ENCODE measurements at regions not wholly inside any gene's neighbourhood (a gene's known extent, or its start where the extent isn't known, plus 50 kb on each side); places are given as distances from the start of the nearest gene placed in this dataset.
"Not testable (repeated sequence)": the region's sequence is repeated elsewhere in the genome, so short reads cannot be mapped to it uniquely, and the experiment has no call there.

DNA sequence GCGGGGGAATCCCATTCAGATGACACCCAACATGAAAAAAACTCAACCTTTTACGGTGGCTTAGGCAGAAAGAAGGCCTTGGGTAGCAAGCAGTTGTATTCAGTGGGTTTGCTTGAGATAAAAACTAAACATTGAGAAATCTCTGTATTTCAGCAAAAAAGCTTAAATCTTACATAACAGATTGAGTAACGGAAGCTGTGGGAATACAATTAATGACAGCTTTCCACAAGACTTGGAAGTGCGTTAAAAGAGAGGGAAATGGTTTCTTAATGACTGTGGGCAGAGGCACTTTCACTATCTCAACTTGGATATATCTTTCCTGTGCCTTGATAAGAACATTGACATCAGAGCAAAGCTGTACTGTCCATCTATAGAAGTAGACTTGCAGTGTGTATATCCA lies 418.5 kb upstream of the HS3ST1 start:
- H3K4me1 ChIP-seq (ENCODE audit: control insufficient read depth, low read depth, low read length), result peaks cover 18% of the 10 kb centered on the region
- no peak overlapping the region for H3K9ac ChIP-seq (ENCODE audit: low read length)
- H3K4me3 ChIP-seq (ENCODE audit: low read length), result no peak overlapping the region
- H3K36me3 ChIP-seq (ENCODE audit: control insufficient read depth, low read depth, low read length), result no peaks in the 10 kb centered on the region
- no peaks in the 10 kb centered on the region for H3K9me3 ChIP-seq (ENCODE audit: control insufficient read depth, low read depth, low read length)
- H3K27me3 ChIP-seq (ENCODE audit: control insufficient read depth, insufficient read depth, low read length), result no peaks in the 10 kb centered on the region
- no peak overlapping the region for H3K27ac ChIP-seq (ENCODE audit: low read length)

- H3K4me3 ChIP-seq (ENCODE audit: low read length), result no peak overlapping the region
- H3K27ac ChIP-seq (ENCODE audit: low read length), result no peak overlapping the region
- H3K9ac ChIP-seq (ENCODE audit: low read length), result no peak overlapping the region
- H3K27me3 ChIP-seq (ENCODE audit: control insufficient read depth, insufficient read depth, low read length), result no peaks in the 10 kb centered on the region
- H3K9me3 ChIP-seq (ENCODE audit: control insufficient read depth, low read depth, low read length), result no peaks in the 10 kb centered on the region
- peaks cover 18% of the 10 kb centered on the region for H3K4me1 ChIP-seq (ENCODE audit: control insufficient read depth, low read depth, low read length)
- H3K36me3 ChIP-seq (ENCODE audit: control insufficient read depth, low read depth, low read length), result no peaks in the 10 kb centered on the region
These were observed 415.2 kb upstream of the HS3ST1 start for GRCh38 chr4:11843927-11844326.

GRCh38 chr4:11843340-11843739 lies 414.6 kb upstream of the HS3ST1 start:
- H3K4me3 ChIP-seq (ENCODE audit: low read length), result no peak overlapping the region
- H3K27me3 ChIP-seq (ENCODE audit: control insufficient read depth, insufficient read depth, low read length), result no peaks in the 10 kb centered on the region
- H3K4me1 ChIP-seq (ENCODE audit: control insufficient read depth, low read depth, low read length), result peaks cover 18% of the 10 kb centered on the region

GRCh38 chr4:11842620-11843263 lies 414.0 kb upstream of the HS3ST1 start:
- H3K27ac ChIP-seq (ENCODE audit: low read length), result no peak overlapping the region
- no peaks in the 10 kb centered on the region for H3K9me3 ChIP-seq (ENCODE audit: control insufficient read depth, low read depth, low read length)
- H3K9ac ChIP-seq (ENCODE audit: low read length), result no peak overlapping the region
- H3K4me1 ChIP-seq (ENCODE audit: control insufficient read depth, low read depth, low read length), result peaks cover 18% of the 10 kb centered on the region
- H3K36me3 ChIP-seq (ENCODE audit: control insufficient read depth, low read depth, low read length), result no peaks in the 10 kb centered on the region
- H3K27me3 ChIP-seq (ENCODE audit: control insufficient read depth, insufficient read depth, low read length), result no peaks in the 10 kb centered on the region
- H3K4me3 ChIP-seq (ENCODE audit: low read length), result no peak overlapping the region

More at GRCh38 chr4:11843340-11843739, 414.6 kb upstream of the HS3ST1 start:
- no peaks in the 10 kb centered on the region for H3K36me3 ChIP-seq (ENCODE audit: control insufficient read depth, low read depth, low read length)
- no peak overlapping the region for H3K9ac ChIP-seq (ENCODE audit: low read length)
- no peaks in the 10 kb centered on the region for H3K9me3 ChIP-seq (ENCODE audit: control insufficient read depth, low read depth, low read length)
- H3K27ac ChIP-seq (ENCODE audit: low read length), result no peak overlapping the region

GRCh38 chr4:11839889-11840288 lies 411.2 kb upstream of the HS3ST1 start:
- no peaks in the 10 kb centered on the region for H3K27me3 ChIP-seq (ENCODE audit: control insufficient read depth, insufficient read depth, low read length)
- H3K4me3 ChIP-seq (ENCODE audit: low read length), result no peak overlapping the region
- H3K9me3 ChIP-seq (ENCODE audit: control insufficient read depth, low read depth, low read length), result no peaks in the 10 kb centered on the region
- H3K4me1 ChIP-seq (ENCODE audit: control insufficient read depth, low read depth, low read length), result peaks cover 10% of the 10 kb centered on the region
- H3K27ac ChIP-seq (ENCODE audit: low read length), result no peak overlapping the region
- no peak overlapping the region for H3K9ac ChIP-seq (ENCODE audit: low read length)
- H3K36me3 ChIP-seq (ENCODE audit: control insufficient read depth, low read depth, low read length), result no peaks in the 10 kb centered on the region

DNA sequence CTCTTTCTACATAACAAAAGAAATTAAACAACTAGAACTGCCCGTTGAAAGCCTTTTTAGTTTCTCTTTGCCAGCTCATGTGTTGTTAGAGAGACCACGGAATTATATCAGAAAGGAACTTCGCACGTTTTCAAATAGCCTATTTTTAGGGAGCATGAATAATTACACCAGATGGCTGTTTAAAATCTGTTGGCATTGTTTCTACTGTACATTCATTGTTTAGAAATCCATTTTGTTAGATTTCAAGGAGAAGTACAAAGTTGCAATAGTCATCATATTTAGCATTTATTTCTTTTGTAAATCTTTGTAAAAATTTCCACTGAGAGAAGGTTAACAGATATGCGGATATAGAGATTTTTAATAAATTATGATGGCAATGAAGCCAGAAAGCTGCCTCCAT lies 403.0 kb upstream of the HS3ST1 start:
- no peaks in the 10 kb centered on the region for H3K9me3 ChIP-seq (ENCODE audit: control insufficient read depth, low read depth, low read length)
- no peaks in the 10 kb centered on the region for H3K36me3 ChIP-seq (ENCODE audit: control insufficient read depth, low read depth, low read length)
- H3K4me3 ChIP-seq (ENCODE audit: low read length), result no peak overlapping the region
- H3K4me1 ChIP-seq (ENCODE audit: control insufficient read depth, low read depth, low read length), result peaks cover 5% of the 10 kb centered on the region
- H3K27ac ChIP-seq (ENCODE audit: low read length), result no peak overlapping the region
- H3K27me3 ChIP-seq (ENCODE audit: control insufficient read depth, insufficient read depth, low read length), result no peaks in the 10 kb centered on the region
- no peak overlapping the region for H3K9ac ChIP-seq (ENCODE audit: low read length)

- Histone ChIP-seq H3K36me3 (ENCODE audit: control insufficient read depth, low read depth, low read length) (no peaks in the 10 kb centered on the region), H3K9me3 (ENCODE audit: control insufficient read depth, low read depth, low read length) (no peaks in the 10 kb centered on the region), H3K27ac (ENCODE audit: low read length) (no peak overlapping the region), H3K27me3 (ENCODE audit: control insufficient read depth, insufficient read depth, low read length) (no peaks in the 10 kb centered on the region), H3K4me3 (ENCODE audit: low read length) (no peak overlapping the region), H3K9ac (ENCODE audit: low read length) (no peak overlapping the region), H3K4me1 (ENCODE audit: control insufficient read depth, low read depth, low read length) (peaks cover 29% of the 10 kb centered on the region)
These were observed 395.9 kb upstream of the HS3ST1 start for GRCh38 chr4:11824566-11824965.

GRCh38 chr4:11821772-11822430 lies 393.2 kb upstream of the HS3ST1 start:
- H3K4me1 ChIP-seq (ENCODE audit: control insufficient read depth, low read depth, low read length), result peaks cover 29% of the 10 kb centered on the region
- no peaks in the 10 kb centered on the region for H3K27me3 ChIP-seq (ENCODE audit: control insufficient read depth, insufficient read depth, low read length)
- no peaks in the 10 kb centered on the region for H3K9me3 ChIP-seq (ENCODE audit: control insufficient read depth, low read depth, low read length)
- H3K27ac ChIP-seq (ENCODE audit: low read length), result peak overlapping the region; percentile 24
- no peaks in the 10 kb centered on the region for H3K36me3 ChIP-seq (ENCODE audit: control insufficient read depth, low read depth, low read length)
- H3K9ac ChIP-seq (ENCODE audit: low read length), result no peak overlapping the region
- H3K4me3 ChIP-seq (ENCODE audit: low read length), result peak overlapping the region; percentile 28

- Histone ChIP-seq H3K4me1 (ENCODE audit: control insufficient read depth, low read depth, low read length) (peaks cover 17% of the 10 kb centered on the region), H3K4me3 (ENCODE audit: low read length) (no peak overlapping the region), H3K27me3 (ENCODE audit: control insufficient read depth, insufficient read depth, low read length) (no peaks in the 10 kb centered on the region), H3K9ac (ENCODE audit: low read length) (no peak overlapping the region), H3K9me3 (ENCODE audit: control insufficient read depth, low read depth, low read length) (no peaks in the 10 kb centered on the region), H3K36me3 (ENCODE audit: control insufficient read depth, low read depth, low read length) (no peaks in the 10 kb centered on the region), H3K27ac (ENCODE audit: low read length) (no peak overlapping the region)
These were observed 388.4 kb upstream of the HS3ST1 start for GRCh38 chr4:11817088-11817487.

DNA sequence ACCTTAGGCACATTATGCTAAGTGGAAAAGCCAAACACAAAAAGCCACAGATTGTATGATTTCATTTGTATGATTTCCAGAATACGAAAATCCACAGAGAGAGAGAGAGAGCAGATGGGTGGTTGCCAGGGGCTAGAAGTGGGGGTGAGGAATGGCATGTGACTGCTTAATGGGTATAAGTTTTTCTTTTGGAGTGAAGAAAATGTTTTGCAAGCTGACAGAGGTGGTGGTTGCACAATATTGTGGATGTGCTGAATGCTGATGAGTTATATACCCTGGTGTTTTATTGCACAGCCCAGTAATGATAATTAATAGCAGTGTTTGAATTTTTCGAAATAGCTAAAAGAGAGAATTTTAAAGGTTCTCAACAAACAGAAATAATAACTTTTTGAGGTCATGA lies 386.1 kb upstream of the HS3ST1 start:
- H3K4me1 ChIP-seq (ENCODE audit: control insufficient read depth, low read depth, low read length), result peaks cover 3% of the 10 kb centered on the region
- no peaks in the 10 kb centered on the region for H3K36me3 ChIP-seq (ENCODE audit: control insufficient read depth, low read depth, low read length)
- no peak overlapping the region for H3K27ac ChIP-seq (ENCODE audit: low read length)
- no peaks in the 10 kb centered on the region for H3K27me3 ChIP-seq (ENCODE audit: control insufficient read depth, insufficient read depth, low read length)
- H3K4me3 ChIP-seq (ENCODE audit: low read length), result no peak overlapping the region
- no peak overlapping the region for H3K9ac ChIP-seq (ENCODE audit: low read length)
- no peaks in the 10 kb centered on the region for H3K9me3 ChIP-seq (ENCODE audit: control insufficient read depth, low read depth, low read length)

- H3K4me3 ChIP-seq (ENCODE audit: low read length), result no peak overlapping the region
- no peaks in the 10 kb centered on the region for H3K9me3 ChIP-seq (ENCODE audit: control insufficient read depth, low read depth, low read length)
- H3K27me3 ChIP-seq (ENCODE audit: control insufficient read depth, insufficient read depth, low read length), result no peaks in the 10 kb centered on the region
- H3K27ac ChIP-seq (ENCODE audit: low read length), result no peak overlapping the region
- peaks cover 3% of the 10 kb centered on the region for H3K4me1 ChIP-seq (ENCODE audit: control insufficient read depth, low read depth, low read length)
- no peak overlapping the region for H3K9ac ChIP-seq (ENCODE audit: low read length)
- H3K36me3 ChIP-seq (ENCODE audit: control insufficient read depth, low read depth, low read length), result no peaks in the 10 kb centered on the region
These were observed 385.3 kb upstream of the HS3ST1 start for GRCh38 chr4:11813951-11814446.

DNA sequence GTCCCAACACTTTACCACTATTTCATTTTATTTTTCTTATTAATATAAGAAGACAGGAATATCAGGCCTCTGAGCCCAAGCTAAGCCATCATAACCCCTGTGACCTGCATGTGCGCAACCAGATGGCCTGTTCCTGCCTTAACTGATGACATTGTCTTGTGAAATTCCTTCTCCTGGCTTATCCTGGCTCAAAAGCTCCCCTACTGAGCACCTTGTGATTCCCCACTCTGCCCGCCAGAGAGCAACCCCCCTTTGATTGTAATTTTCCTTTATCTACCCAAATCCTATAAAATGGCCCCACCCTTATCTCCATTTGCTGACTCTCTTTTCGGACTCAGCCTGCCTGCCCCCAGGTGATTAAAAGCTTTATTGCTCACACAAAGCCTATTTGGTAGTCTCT lies 382.8 kb upstream of the HS3ST1 start:
- not testable (repeated sequence) for H3K9me3 ChIP-seq (ENCODE audit: control insufficient read depth, low read depth, low read length); H3K27ac ChIP-seq (ENCODE audit: low read length); H3K36me3 ChIP-seq (ENCODE audit: control insufficient read depth, low read depth, low read length); H3K9ac ChIP-seq (ENCODE audit: low read length); H3K4me1 ChIP-seq (ENCODE audit: control insufficient read depth, low read depth, low read length); H3K4me3 ChIP-seq (ENCODE audit: low read length); H3K27me3 ChIP-seq (ENCODE audit: control insufficient read depth, insufficient read depth, low read length)

All from iPS-18a (cell line).